WTC11 (cell line): ENCODE measurements at regions not wholly inside any gene's neighbourhood (a gene's known extent, or its start where the extent isn't known, plus 50 kb on each side); places are given as distances from the start of the nearest gene placed in this dataset.
A peak's percentile ranks its signal among the peaks of the same experiment; 100 is the strongest.

Source experiments
- ATAC-seq: fragments of 200-7000 bp; cut with Tn5 transposase; 2 replicates; pipeline ENCODE4 v1.10.0; 2021; ENCODE audit warnings: mild to moderate bottlenecking, moderate library complexity
- CTCF ChIA-PET: fragments of 300-600 bp; sonication (Branson Sonifier 250); formaldehyde crosslinking; loops from one replicate; lab custom pipeline; 2021; ENCODE audit warnings: antibody characterized with exemption; lab: Charles Lee
- POLR2A ChIA-PET: fragments of 350-600 bp; sonication (Branson Sonifier 250); formaldehyde crosslinking; loops from one replicate; lab custom pipeline; 2021; ENCODE audit warnings: antibody characterized with exemption; lab: Charles Lee
- DNase-seq: peaks from one replicate; pipeline ENCODE4 v3.0.0; 2021; ENCODE audit warnings: low spot score
- H3K27ac Mint-ChIP-seq: 2 replicates; pipeline ENCODE4 v1.8.0; 2021; ENCODE audit warnings: mixed read lengths
- H3K27me3 Mint-ChIP-seq: 2 replicates; pipeline ENCODE4 v1.8.0; 2021; ENCODE audit warnings: low read depth, mild to moderate bottlenecking, moderate library complexity, mixed read lengths
- H3K36me3 Mint-ChIP-seq: 2 replicates; pipeline ENCODE4 v1.8.0; 2021; ENCODE audit warnings: mixed read lengths
- H3K4me1 Mint-ChIP-seq: 2 replicates; pipeline ENCODE4 v1.8.0; 2022; ENCODE audit warnings: mixed read lengths
- H3K4me3 Mint-ChIP-seq: 2 replicates; pipeline ENCODE4 v1.8.0; 2021; ENCODE audit warnings: mild to moderate bottlenecking, moderate library complexity, mixed read lengths
- H3K9me3 Mint-ChIP-seq: 2 replicates; pipeline ENCODE4 v1.8.0; 2021; ENCODE audit warnings: mixed read lengths
- CBFB ChIP-seq: sonication (generic); formaldehyde crosslinking; IDR thresholded peaks from 2 replicates; pipeline ENCODE4 v1.8.1; 2022; ENCODE audit warnings: mild to moderate bottlenecking, low read depth, missing genetic modification reagents
- ELF4 ChIP-seq: sonication (generic); formaldehyde crosslinking; IDR thresholded peaks from 2 replicates; pipeline ENCODE4 v1.8.1; 2022; ENCODE audit warnings: low read depth, mild to moderate bottlenecking, moderate library complexity, missing genetic modification reagents
- EMX1 ChIP-seq: fragments of 250-450 bp; sonication (Bioruptor Pico); IDR thresholded peaks from 2 replicates; pipeline ENCODE4 v1.8.0; 2021; ENCODE audit warnings: mild to moderate bottlenecking
- FOXP1 ChIP-seq: sonication (generic); formaldehyde crosslinking; IDR thresholded peaks from 2 replicates; pipeline ENCODE4 v1.8.0; 2022; ENCODE audit warnings: missing genetic modification reagents, mild to moderate bottlenecking, moderate library complexity, borderline replicate concordance
- HMGA2 ChIP-seq: fragments of 250-450 bp; sonication (Bioruptor Pico); IDR thresholded peaks from 2 replicates; pipeline ENCODE4 v1.4.0; 2021; ENCODE audit warnings: mild to moderate bottlenecking, moderate library complexity
- JAZF1 ChIP-seq: fragments of 250-450 bp; sonication (Bioruptor Pico); IDR thresholded peaks from 2 replicates; pipeline ENCODE4 v1.9.0; 2021; ENCODE audit warnings: moderate library complexity, mild to moderate bottlenecking, inconsistent platforms
- MAX ChIP-seq: sonication (generic); formaldehyde crosslinking; IDR thresholded peaks from 2 replicates; pipeline ENCODE4 v1.8.0; 2022; ENCODE audit warnings: mild to moderate bottlenecking, missing genetic modification reagents
- NFYB ChIP-seq: sonication (generic); formaldehyde crosslinking; conservative IDR thresholded peaks from 2 replicates; pipeline ENCODE4 v1.8.0; 2022; ENCODE audit warnings: low read depth, missing genetic modification reagents
- PRRX2 ChIP-seq: fragments of 250-450 bp; sonication (Bioruptor Pico); IDR thresholded peaks from 2 replicates; pipeline ENCODE4 v1.8.0; 2021; ENCODE audit warnings: mild to moderate bottlenecking
- SMAD4 ChIP-seq: sonication (generic); formaldehyde crosslinking; IDR thresholded peaks from 2 replicates; pipeline ENCODE4 v1.8.0; 2022; ENCODE audit warnings: mild to moderate bottlenecking, missing genetic modification reagents
- TCF7 ChIP-seq: sonication (generic); formaldehyde crosslinking; IDR thresholded peaks from 2 replicates; pipeline ENCODE4 v1.8.0; 2022; ENCODE audit warnings: mild to moderate bottlenecking, low read depth, missing genetic modification reagents, moderate library complexity
- ZBTB21 ChIP-seq: sonication (generic); formaldehyde crosslinking; IDR thresholded peaks from 2 replicates; pipeline ENCODE4 v1.8.1; 2023; ENCODE audit warnings: mild to moderate bottlenecking, missing genetic modification reagents, borderline replicate concordance
- ZBTB43 ChIP-seq: sonication (generic); formaldehyde crosslinking; IDR thresholded peaks from 2 replicates; pipeline ENCODE4 v1.8.1; 2023; ENCODE audit warnings: mild to moderate bottlenecking, missing genetic modification reagents
- ZNF121 ChIP-seq: sonication (generic); formaldehyde crosslinking; IDR thresholded peaks from 2 replicates; pipeline ENCODE4 v1.8.0; 2023; ENCODE audit warnings: missing genetic modification reagents
- ZNF138 ChIP-seq: sonication (generic); formaldehyde crosslinking; conservative IDR thresholded peaks from 2 replicates; pipeline ENCODE4 v1.8.1; 2022; ENCODE audit warnings: mild to moderate bottlenecking, moderate library complexity, missing genetic modification reagents
- TF ChIP-seq, protein P1 (sequence below): sonication (generic); formaldehyde crosslinking; conservative IDR thresholded peaks from 2 replicates; pipeline ENCODE4 v1.8.1; 2023; ENCODE audit warnings: mild to moderate bottlenecking, low read depth, missing genetic modification reagents, moderate library complexity
- TF ChIP-seq, protein P2 (sequence below): sonication (generic); formaldehyde crosslinking; conservative IDR thresholded peaks from 2 replicates; pipeline ENCODE4 v1.8.1; 2022; ENCODE audit warnings: mild to moderate bottlenecking, missing genetic modification reagents
- TF ChIP-seq, protein P3 (sequence below): sonication (generic); formaldehyde crosslinking; IDR thresholded peaks from 2 replicates; pipeline ENCODE4 v1.8.1; 2022; ENCODE audit warnings: mild to moderate bottlenecking, missing genetic modification reagents, moderate library complexity, borderline replicate concordance
- TF ChIP-seq, protein P4 (sequence below): sonication (generic); formaldehyde crosslinking; IDR thresholded peaks from 2 replicates; pipeline ENCODE4 v1.8.0; 2022; ENCODE audit warnings: mild to moderate bottlenecking, missing genetic modification reagents

DNA sequence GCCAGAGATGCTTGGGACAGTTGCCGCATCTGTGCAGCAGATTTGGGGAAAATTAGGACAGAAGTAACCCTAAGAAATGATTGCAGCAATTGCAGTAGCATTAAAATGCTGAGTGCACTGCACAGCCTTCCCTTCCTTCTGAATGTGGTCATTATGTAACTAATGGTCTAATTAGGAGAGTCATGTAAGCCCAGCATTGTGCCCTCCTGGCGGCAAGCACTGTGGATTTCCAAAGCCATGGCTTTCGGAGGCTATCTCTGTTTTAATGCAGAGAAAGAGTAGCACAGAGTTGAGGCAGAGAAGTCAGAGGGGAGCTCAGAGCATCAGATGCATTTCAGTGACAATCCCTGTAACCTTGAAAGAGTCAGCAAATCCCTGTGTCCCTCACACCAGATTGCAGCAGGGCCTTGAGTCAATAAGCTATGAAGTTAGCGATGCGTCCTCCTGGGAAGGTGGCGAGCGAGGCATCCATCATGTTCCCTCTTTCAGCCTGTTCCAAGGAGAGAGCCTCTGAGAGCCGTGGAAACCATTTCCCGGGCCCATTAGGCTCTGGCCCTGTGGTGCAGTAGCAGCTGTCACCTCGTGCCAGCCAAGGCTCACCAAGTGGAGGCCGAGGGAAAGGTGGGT, 307.2 kb downstream of the FBXO15 start:
- H3K36me3 Mint-ChIP-seq = no peaks in the 10 kb centered on the region
- TF ChIP-seq ELF4 = no peak
- TF ChIP-seq HMGA2 (CRISPR knock-in tag) = no peak
- TF ChIP-seq, protein P1, sequence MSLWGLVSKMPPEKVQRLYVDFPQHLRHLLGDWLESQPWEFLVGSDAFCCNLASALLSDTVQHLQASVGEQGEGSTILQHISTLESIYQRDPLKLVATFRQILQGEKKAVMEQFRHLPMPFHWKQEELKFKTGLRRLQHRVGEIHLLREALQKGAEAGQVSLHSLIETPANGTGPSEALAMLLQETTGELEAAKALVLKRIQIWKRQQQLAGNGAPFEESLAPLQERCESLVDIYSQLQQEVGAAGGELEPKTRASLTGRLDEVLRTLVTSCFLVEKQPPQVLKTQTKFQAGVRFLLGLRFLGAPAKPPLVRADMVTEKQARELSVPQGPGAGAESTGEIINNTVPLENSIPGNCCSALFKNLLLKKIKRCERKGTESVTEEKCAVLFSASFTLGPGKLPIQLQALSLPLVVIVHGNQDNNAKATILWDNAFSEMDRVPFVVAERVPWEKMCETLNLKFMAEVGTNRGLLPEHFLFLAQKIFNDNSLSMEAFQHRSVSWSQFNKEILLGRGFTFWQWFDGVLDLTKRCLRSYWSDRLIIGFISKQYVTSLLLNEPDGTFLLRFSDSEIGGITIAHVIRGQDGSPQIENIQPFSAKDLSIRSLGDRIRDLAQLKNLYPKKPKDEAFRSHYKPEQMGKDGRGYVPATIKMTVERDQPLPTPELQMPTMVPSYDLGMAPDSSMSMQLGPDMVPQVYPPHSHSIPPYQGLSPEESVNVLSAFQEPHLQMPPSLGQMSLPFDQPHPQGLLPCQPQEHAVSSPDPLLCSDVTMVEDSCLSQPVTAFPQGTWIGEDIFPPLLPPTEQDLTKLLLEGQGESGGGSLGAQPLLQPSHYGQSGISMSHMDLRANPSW = no peak
- TF ChIP-seq, protein P2, sequence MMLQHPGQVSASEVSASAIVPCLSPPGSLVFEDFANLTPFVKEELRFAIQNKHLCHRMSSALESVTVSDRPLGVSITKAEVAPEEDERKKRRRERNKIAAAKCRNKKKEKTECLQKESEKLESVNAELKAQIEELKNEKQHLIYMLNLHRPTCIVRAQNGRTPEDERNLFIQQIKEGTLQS (CRISPR knock-in tag) = no peak
- TF ChIP-seq SMAD4 (CRISPR knock-in tag) = no peak
- TF ChIP-seq MAX (CRISPR knock-in tag) = no peak
- TF ChIP-seq ZBTB43 (CRISPR knock-in tag) = no peak
- no peak for TF ChIP-seq EMX1
- TF ChIP-seq, all 79 proteins: peak for 0
- Mint-ChIP-seq H3K9me3 (no peaks in the 10 kb centered on the region), H3K27me3 (no peaks in the 10 kb centered on the region), H3K4me1 (peaks cover 13% of the 10 kb centered on the region), H3K4me3 (no peak overlapping the region), H3K27ac (no peak overlapping the region)
- ATAC-seq = peak; percentile 28; the same call in 1 of the 2 replicates
- no peak for DNase-seq
- CTCF ChIA-PET = no interaction called here
- POLR2A ChIA-PET = no interaction called here

GRCh38 chr18:73839441-73839840, 308.2 kb downstream of the FBXO15 start:
- Mint-ChIP-seq H3K27ac (no peak overlapping the region), H3K36me3 (no peaks in the 10 kb centered on the region), H3K9me3 (no peaks in the 10 kb centered on the region), H3K4me1 (peaks cover 10% of the 10 kb centered on the region)
- ChIA-PET POLR2A (no interaction called here), CTCF (no interaction called here)
- DNase-seq = no peak
- TF ChIP-seq, protein P3, sequence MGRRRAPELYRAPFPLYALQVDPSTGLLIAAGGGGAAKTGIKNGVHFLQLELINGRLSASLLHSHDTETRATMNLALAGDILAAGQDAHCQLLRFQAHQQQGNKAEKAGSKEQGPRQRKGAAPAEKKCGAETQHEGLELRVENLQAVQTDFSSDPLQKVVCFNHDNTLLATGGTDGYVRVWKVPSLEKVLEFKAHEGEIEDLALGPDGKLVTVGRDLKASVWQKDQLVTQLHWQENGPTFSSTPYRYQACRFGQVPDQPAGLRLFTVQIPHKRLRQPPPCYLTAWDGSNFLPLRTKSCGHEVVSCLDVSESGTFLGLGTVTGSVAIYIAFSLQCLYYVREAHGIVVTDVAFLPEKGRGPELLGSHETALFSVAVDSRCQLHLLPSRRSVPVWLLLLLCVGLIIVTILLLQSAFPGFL (CRISPR knock-in tag) = no peak
- no peak for TF ChIP-seq PRRX2 (CRISPR knock-in tag)
- no peak for TF ChIP-seq TCF7 (CRISPR knock-in tag)
- TF ChIP-seq ZNF121 = no peak
- TF ChIP-seq ZBTB43 (CRISPR knock-in tag) = no peak
- TF ChIP-seq CBFB (CRISPR knock-in tag) = no peak
- TF ChIP-seq, protein P4, sequence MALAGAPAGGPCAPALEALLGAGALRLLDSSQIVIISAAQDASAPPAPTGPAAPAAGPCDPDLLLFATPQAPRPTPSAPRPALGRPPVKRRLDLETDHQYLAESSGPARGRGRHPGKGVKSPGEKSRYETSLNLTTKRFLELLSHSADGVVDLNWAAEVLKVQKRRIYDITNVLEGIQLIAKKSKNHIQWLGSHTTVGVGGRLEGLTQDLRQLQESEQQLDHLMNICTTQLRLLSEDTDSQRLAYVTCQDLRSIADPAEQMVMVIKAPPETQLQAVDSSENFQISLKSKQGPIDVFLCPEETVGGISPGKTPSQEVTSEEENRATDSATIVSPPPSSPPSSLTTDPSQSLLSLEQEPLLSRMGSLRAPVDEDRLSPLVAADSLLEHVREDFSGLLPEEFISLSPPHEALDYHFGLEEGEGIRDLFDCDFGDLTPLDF (CRISPR knock-in tag) = no peak
- TF ChIP-seq JAZF1 (CRISPR knock-in tag) = no peak
- no peak for TF ChIP-seq ZNF138 (CRISPR knock-in tag)
- no peak for TF ChIP-seq ZBTB21 (CRISPR knock-in tag)
- no peak for TF ChIP-seq NFYB
- no peak for TF ChIP-seq MAX (CRISPR knock-in tag)
- TF ChIP-seq FOXP1 (CRISPR knock-in tag) = no peak
- TF ChIP-seq, all 79 proteins: peak for 0
- ATAC-seq = no peak
- Mint-ChIP-seq H3K27me3 (no peaks in the 10 kb centered on the region), H3K4me3 (no peak overlapping the region)
